COLO829 (cell line): ENCODE measurements at regions not wholly inside any gene's neighbourhood (a gene's known extent, or its start where the extent isn't known, plus 50 kb on each side); places are given as distances from the start of the nearest gene placed in this dataset.
"Not testable (repeated sequence)": the region's sequence is repeated elsewhere in the genome, so short reads cannot be mapped to it uniquely, and the experiment has no call there.

Experiments used
- DNase-seq: peaks from one replicate; pipeline ENCODE4 v3.0.0; 2012; ENCODE audit warnings: low spot score

DNA sequence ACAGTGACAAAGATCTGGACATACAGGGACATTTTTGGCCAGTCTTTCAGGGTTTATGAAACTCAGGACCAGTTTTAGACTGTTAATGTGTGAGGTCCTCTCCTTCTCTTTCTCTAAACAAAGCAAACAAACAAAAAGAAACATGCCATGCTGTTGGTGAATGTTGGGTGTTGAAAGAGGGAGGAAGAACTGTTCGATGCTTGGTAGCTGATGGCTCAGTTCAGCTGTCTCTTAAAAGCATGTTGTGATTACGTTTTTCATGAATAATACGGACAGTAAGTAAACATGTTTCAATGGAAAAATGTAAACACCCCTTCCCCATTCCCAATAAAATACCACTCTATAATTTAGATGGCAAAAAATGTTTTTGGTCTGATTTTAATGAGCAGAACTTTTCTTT is 219.1 kb downstream of the SEC23IP start:
- DNase-seq: no peak

DNA sequence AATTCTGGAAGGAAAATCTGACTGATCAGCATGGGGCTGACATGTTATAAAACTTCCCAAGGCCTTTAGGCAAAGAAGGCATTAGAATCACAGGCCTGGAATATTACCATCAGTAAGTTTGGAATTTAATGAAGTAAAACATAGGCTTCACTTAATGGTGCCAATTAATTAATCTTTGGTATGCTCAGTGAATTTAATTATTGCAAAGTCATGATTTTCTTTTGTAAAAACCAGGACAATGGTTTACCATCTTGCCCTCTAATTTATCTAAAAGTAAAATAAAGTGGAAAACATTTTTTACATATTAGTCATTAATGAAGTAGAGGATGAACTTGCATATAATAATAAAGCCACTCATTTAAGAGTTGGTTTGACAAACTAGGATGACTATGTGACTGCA is 220.3 kb downstream of the SEC23IP start:
- no peak for DNase-seq

DNA sequence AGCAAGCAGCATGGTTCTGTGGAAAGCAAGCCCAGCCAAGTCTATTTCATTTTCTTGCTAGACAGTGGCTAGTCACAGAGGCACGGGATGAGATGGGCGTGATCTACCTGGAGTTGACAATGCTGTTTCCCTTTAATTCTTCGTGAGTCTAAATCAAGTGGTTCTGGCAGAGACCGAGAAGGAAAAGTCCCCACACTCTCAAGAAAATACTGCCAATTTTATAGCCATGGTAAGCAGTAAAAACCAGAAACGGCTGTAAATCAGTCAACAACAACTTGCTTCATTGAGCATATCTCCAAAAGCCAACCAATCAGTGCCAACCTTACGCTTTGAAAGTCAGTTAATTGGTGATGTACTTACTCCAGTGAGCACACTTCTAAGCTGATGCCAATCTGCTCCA is 223.4 kb downstream of the SEC23IP start:
- DNase-seq: no peak

DNA sequence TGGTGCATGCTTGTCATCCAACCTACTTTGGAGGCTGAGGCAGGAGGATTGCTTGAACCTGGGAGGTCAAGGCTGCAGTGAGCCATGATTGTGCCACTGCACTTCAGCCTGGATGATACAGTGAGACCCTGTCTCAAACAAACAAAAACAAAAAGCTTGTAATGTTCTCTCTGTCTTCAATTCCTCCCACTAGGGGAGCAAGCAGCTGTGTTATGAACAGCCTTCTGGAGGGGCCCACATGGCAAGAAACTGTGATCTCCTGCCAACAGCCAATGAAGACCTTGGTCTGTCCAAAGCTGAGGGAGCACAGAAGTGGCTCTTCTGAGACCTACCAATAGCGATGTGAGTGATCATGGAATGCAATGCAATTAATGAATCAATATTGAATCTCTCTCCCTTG is 229.2 kb downstream of the SEC23IP start:
- DNase-seq: no peak

DNA sequence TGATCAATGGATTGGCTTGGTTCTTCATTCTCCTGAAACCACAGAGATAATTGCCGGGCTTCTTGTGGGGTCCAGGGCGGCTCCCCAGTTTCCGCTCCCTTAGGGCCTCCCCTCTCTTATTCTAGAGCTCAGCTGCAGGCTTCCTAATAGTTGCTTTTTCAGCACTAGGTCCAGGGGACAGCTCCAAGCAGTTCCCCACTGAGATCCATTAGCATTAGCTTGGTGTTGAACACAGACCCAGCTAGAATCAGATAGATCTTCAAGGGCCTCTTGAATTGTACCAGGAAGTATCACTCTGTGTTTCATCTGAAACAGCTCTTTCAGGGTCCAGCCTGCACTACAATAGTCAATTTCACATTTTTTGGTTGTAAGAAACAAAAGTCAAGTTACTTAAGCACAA is 238.7 kb downstream of the SEC23IP start:
- DNase-seq: no peak

DNA sequence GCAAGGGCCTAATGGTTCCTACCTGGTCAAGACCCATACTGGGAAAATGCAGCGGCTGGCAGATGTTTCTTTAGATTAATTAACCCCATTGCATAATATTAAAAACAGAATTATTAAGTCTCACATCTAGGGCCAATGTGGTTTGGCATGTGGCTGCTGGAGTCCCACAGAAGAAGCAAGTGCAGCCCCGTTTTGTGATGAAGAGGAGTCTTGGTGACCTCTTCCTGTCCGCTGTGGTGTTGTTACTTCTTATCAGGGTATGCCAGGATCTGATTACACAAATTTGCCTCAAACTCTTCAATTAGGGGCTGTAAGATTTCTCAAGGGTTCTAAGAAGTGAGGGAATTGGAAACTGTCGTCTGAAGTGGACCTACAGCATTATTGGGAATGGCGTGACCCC is 240.3 kb downstream of the SEC23IP start:
- DNase-seq: no peak

DNA sequence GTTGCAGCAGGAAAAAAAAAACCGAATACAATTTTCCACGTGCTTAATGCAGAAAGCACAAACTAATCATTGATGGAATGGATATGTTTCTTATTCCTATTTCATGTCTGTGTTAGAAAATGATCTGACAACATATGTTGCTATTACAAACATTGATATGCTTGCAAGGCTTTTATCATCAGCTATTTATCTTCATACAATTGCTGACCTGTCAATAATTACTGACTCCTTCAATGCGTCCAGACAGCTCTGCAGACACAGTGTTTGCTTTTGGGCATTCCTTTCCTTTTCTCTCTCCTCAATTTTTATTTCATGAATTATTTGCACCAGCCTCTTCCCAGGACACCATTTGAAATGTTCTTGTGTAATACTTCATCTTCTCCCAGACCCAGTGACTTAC is 246.2 kb downstream of the SEC23IP start:
- no peak for DNase-seq

DNA sequence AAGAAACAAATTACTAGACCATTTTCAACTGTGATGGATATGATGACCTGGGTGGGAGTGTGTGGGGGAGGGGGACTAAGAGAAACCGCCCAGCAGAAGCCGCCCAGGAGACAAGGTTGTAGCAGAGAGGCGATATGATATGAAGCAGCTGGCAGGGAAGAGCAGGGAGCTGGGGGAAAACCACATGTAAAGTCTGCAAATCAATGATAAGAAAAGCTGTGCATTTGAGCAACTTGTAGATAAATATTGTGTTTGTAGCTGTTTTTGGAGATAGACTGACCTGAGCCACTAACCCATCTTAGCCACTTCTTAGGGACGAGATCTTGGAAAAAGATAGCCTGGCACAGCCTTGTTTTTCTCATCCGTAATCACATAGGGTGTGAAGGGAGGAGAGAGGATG is 252.6 kb downstream of the SEC23IP start:
- DNase-seq: no peak

DNA sequence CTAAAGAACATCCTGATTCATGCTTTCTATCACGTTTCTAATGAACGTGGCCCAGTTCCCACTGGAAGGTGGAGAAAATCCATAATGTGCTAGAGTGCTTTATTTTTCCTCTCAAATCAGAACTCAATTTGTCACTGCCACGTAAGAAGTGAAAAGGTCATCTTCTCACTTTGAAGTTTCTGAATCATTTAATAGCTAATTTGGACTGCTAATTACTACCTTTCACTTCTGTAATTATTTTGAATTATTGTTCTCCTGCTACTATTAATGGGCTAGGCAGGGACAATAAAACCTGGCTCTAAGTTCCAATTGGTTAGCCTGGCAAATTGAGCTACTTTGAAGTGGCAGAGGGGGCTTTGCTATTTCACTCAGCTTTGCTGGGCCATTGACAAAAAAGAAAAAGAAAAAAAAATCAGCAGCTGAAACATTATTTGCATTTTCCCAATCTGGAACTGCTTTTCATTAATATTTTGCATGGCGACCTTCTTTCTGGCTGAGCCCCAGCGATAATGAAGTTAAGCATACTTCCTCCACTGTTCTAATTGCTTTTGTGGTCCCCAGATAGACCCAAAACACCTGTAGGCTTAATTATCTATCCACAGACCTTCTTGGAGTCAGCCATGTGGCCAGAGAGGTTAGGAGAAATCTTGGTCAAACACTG is 264.2 kb downstream of the SEC23IP start:
- DNase-seq: no peak

DNA sequence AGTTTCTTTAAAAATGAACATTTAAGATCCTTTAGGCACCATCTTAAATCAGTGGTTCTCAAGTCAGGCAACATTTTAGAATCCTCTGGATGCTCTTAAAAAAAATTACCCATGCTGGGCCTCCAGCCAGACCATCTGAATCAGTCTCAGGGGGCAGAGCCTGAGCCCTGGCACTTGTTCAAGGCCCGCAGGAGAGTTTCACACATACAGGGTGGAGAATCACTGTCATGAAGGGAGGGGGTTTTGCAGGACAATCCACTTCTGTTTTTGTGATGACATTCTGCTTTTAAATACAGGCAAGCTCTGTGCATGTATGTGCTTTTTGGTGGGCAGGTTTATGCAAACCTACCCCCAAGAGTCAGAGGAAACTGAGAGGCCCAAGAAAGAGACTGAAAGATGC is 268.6 kb downstream of the SEC23IP start:
- no peak for DNase-seq

DNA sequence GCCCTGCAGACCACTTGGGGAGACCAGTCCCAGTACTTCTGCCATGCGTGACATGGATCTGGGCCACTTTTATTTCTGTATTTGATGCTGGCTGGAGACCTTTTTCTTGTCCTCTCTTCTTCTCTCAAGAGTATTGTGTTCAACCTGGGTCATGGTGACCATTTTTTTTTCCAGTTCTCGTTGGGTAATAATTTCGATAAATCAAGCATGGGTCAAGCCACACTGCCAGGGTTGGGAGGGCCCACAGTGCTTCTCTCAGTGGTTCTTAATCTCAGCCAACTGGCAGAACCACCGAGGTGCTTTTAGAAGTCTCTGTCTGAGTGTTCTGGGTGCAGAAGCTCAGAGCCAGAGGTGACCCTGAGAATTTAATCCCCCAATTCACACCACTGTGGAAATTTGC is 269.9 kb downstream of the SEC23IP start:
- DNase-seq: no peak

DNA sequence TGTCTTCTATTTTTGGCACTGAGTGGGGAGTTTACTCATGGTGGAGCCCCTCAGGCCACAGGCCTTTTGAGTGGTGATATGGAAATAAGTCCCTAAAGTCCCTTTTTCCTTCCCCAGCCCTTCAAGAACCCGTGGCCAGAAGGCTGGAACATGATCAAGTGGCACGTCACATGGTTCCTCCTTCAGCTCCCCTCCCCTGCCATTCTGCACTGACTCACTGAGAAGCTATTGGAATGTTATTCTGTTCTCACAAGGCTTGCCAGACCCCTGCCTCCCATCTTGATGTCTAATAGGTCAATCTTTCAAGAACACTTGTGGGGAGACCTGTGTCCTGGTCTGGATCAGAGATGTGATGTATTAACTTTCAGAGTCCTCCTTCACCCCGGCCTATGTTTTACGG is 279.8 kb downstream of the SEC23IP start:
- DNase-seq: no peak

DNA sequence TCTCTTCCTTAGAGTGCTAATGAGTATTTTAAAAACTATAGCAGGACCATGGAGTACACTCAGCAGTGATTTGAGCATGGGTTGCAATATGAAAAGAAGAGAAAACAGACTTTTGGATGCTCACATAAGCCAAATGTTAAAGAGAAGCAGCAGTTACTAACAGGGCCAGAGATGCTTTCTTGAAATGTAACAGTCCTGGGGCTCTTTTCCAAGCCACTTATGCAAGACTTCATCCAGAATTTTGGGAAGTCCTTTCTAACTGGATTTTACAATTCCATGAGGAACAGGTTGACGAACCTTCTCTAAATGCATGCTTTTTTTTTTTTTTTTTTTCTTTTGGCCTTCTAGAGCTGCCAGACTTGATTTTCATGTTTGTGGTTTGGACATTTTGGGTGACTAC is 282.0 kb downstream of the SEC23IP start:
- no peak for DNase-seq

DNA sequence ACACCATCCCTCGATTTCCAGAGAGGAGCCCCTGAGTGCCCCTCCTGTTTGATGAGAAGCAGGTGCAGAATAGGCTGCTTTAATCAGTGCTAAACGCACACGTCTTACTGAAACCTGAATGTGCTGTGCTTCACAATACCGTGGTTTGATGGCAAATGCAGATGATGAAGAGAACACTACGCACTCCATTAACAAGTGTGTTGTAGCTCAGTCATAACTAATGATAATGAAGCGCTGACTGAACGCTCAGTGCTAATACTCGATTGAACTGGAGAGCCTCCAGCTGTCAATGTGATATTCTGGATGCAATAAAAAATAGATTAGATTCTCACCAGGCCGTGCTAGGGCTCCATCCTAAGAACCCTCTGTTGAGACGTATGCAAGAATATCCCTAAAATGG is 279.7 kb upstream of the PLPP4 start:
- no peak for DNase-seq

DNA sequence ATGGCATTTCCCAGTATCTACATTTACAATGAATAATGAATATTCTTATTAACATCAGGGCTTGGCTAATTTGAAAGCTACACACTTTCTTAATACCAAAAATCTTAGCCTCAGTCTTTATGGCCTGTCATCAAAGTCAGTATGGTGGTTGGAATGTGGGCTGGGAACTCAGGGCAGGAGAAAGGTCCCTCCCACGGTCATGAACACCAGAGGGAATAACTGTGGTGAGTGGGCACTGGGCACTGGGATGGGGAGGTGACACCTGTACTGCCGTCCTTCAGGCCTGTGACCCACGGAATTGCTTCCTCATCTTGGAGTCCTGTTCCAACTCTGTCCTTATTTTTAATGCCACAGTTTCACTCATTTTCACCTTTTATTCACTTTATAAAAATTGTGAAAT is 276.9 kb upstream of the PLPP4 start:
- DNase-seq: no peak

DNA sequence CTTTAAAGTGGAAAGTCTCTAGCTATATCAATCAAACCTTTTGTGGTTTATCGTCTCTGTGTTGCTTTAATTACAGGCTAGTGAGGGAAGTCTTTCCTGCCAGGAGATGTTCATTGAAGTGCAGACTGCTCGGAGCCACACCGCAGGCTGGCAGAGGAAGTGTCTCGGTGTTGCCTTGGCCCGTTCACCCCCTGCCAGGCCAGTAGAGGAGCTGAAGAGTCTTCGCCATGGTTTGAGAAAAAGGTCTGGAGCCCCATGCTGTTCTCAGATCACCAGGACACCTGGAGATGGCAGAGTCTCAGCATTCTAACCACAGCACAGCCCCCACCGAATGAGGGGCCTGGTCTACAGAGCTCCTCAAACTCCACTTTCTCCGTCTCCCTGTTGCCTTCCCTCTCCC is 275.9 kb upstream of the PLPP4 start:
- DNase-seq: no peak

DNA sequence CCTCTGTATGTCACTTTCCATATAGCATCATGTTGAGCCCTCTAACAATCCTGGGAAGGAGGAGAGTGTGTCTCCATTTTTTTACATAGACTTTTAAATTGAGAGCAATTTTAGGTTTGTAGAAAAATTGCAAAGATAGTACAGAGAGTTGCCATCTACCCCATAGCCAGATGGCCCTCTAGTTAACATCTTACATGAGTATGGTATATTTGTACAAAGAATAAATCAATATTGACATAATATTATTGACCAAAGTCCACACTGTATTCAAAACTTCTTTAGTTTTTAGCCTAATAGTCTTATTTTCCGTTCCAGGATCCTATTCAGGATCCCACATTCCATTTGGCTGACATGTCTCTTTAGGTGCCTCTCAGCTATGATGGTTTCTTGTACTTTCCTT is 274.6 kb upstream of the PLPP4 start:
- DNase-seq: no peak

DNA sequence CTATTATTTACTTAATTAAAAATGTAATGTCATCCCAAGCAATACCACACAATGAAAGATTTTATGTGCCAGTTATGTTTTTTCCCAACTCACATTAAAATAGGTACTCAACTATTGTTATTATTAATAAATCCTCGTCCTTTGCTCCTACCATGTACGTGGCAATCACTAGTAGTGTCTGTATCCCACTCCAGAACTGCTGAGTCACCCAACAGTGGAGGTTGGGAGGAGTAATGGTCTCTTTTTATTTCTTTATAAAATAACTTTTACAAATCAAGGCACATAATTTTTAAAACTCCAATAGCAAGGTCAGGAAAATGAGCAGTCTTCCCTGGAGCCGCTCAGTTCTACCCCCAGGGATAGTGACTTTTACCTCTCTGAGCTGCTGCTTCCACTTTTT is 273.5 kb upstream of the PLPP4 start:
- no peak for DNase-seq

DNA sequence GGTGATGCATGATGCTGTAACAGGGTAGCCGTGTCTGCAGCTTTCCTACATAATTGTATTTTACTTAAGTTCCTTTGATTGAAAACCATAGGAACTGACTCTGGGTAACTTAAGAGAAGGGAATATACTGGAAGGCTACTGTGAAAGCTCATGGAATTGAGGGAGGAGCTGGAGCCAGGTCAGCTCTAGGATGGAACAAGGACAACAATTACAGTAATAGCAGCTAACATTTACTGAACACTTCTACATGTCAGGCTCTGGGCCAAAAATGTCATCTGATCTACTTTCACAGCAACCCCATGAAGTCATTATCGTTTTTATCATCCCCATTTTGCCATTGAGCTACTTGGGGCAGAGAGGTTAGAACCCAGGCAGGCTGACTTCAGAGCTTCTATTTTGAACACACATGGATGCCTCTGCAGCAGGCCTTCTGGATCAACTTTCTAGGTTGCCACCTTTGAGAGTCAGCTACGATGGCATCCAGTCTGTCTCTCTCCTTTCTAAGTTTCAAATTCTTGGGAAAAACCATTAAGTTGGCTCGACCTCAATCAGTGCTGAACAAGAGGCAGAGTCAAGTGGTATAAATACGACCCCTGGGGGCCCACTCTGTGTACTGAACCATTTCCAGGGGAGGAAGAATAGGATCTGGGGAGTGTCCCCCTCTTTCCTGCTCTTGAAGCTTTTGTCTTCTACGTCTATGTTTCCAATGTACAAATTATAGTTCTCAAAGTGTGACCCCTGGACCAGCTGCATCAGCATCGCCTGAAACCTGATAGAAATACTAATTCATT is 272.3 kb upstream of the PLPP4 start:
- DNase-seq: no peak

DNA sequence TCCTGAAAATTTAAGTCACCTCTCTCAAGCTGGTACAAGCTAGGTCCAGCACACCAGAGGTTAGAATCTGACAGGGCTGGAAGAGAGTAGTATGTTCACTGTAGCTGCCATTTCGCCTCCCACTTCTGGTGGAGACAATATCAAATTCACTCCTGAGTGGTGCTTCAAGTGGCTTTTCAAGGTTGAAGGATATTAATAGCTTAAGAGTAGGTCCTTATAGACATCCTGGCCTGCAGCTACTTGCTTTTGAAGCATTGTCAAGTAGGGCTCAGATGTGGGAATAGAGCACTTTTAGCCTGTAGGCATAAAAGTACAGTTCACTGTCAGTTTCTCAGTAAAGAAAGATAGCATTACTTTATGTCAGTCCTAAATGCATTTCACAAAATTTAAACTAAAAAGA is 270.5 kb upstream of the PLPP4 start:
- no peak for DNase-seq

DNA sequence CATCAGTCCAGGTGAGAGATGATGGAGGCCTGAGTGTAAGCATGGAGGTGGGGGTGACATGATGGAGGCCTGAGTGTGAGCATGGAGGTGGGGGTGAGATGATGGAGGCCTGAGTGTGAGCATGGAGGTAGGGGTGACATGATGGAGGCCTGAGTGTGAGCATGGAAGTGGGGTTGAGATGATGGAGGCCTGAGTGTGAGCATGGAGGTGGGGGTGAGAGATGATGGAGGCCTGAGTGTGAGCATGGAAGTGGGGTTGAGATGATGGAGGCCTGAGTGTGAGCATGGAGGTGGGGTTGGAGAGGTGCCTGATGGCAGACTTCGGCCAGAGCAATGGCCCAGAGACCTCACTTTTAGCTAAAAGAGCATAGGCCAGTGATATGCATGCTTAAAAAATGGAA is 269.9 kb upstream of the PLPP4 start:
- not testable (repeated sequence) for DNase-seq

DNA sequence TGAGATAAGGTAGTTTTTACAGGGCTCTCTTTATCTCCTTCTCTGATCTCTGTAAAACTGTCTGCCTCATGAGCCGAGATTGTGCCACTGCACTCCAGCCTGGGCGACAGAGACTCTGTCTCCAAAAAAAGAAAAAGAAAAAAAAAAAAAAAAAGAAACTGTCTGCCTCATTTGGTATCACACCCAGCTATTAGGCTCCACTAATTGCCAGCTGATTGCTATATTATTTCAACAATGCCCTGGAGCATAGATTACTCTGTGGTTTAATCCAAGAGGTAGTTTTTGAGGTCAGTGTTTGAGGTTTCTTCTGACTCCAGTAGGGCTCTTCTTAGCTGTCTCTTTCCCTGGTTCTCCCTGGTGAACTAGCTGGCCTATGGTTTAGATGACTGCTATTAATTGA is 268.1 kb upstream of the PLPP4 start:
- no peak for DNase-seq

DNA sequence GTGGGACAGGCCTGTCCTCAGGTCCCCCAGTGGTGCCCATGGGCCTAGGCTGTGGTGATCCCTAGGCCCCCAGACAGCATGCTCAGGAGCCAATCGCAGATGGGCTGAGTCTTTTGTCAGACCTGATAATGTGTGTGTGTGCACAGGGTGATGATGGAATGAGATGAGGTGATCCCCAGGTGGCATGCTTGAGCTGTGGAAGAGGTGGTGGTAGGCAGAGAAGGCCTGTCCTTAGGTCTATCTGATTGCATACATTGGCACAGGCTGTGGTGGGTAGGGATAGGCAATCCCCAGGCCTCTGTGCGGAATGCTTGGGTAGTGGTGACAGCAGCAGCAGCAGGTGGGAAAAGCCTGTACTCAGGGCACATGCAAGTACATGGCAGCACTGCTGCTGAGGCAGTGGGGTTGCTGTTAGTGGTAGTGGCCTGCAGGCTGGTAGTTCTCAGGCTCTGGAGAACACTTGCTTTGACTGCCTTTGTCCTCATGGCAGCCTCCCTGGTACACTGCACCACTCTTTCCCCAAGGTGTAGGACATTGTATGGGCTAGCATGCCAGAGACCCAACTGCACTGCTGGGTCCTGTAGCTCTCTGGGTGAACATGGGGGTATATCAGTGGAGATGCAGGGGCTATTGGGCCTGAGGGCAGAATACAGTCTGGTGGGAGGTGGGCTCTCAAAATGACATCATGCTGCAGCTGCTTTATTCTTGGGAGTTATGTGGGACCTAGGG is 260.9 kb upstream of the PLPP4 start:
- DNase-seq: no peak
